ENCODE measurements at regions not wholly inside any gene's neighbourhood (a gene's known extent, or its start where the extent isn't known, plus 50 kb on each side); places are given as distances from the start of the nearest gene placed in this dataset.
"Not testable (repeated sequence)": the region's sequence is repeated elsewhere in the genome, so short reads cannot be mapped to it uniquely, and the experiment has no call there.

DNA sequence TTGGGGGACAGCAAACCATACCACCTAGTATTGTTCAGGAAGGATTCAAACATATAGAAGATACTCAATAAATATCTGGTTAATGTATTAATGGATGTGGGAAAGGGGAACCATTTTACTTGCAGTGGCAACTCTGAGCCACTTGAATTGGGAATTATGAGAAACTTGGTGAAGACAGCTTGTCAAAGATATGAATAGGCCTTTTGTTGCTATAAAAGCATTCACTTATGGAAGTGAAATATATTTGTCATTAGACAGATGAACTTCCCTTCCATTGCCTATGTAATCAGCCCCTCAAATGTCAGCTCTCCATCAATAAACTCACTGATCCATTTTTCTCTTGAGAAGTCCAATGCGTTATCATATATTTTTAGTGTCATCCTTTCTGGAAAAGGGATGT lies 56.1 kb downstream of the GPR85 start:
- no peak for ATAC-seq (ENCODE audit: low FRiP score)

DNA sequence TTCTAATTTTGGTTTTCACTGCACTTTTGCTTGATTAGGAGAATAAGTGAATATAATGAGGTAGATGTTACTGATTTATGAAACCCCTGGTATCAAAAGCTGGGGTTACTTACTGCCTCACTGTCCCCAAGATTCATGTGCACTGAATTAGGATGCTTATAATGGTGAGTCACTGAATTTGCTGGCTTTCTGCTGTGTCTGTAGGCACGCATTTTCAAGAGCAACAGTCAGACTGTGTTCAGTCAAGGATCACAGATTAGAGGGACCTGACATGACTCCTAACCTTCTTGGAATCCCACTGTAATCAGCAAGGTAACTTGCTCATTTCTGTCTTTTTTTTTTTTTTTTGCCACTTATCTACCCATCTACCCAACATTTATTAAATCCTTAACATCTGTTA lies 59.7 kb downstream of the GPR85 start:
- intact Hi-C loops (cut with DNase I): no loop called here
- no peak overlapping the region for H3K27ac ChIP-seq (ENCODE audit: low read depth in 1 of 2, low read length in 2 of 2)
- H3K9me3 ChIP-seq (ENCODE audit: control insufficient read depth, low read length): no peaks in the 10 kb centered on the region
- no peak for ATAC-seq (ENCODE audit: low FRiP score)
- H3K4me3 ChIP-seq (ENCODE audit: low read length in 2 of 2): no peak overlapping the region
- DNase-seq: no peak
- WGBS, 2 donors: 52 to 67% methylated on average over 1 of the region's 1 CpG
- no peaks in the 10 kb centered on the region for H3K27me3 ChIP-seq (ENCODE audit: control insufficient read depth in 1 of 2, insufficient read depth in 2 of 2, low read length in 1 of 2)
- H3K4me1 ChIP-seq (ENCODE audit: control insufficient read depth in 1 of 2, insufficient read depth in 2 of 2, low read length in 2 of 2): no peaks in the 10 kb centered on the region
- H3K36me3 ChIP-seq (ENCODE audit: control insufficient read depth in 1 of 2, insufficient read depth in 2 of 2, low read length in 1 of 2): no peaks in the 10 kb centered on the region

More for the DNA sequence above, 56.1 kb downstream of the GPR85 start:
- H3K4me1 ChIP-seq (ENCODE audit: control insufficient read depth in 1 of 2, insufficient read depth in 2 of 2, low read length in 2 of 2): no peaks in the 10 kb centered on the region
- H3K27ac ChIP-seq (ENCODE audit: low read depth in 1 of 2, low read length in 2 of 2): no peak overlapping the region
- 98 to 100% methylated on average over 1 of the region's 1 CpG for WGBS, 2 donors
- H3K27me3 ChIP-seq (ENCODE audit: control insufficient read depth in 1 of 2, insufficient read depth in 2 of 2, low read length in 1 of 2): no peaks in the 10 kb centered on the region
- H3K9me3 ChIP-seq (ENCODE audit: control insufficient read depth, low read length): no peaks in the 10 kb centered on the region
- no peak overlapping the region for H3K4me3 ChIP-seq (ENCODE audit: low read length in 2 of 2)
- intact Hi-C loops (cut with DNase I): no loop called here
- no peak for DNase-seq
- no peaks in the 10 kb centered on the region for H3K36me3 ChIP-seq (ENCODE audit: control insufficient read depth in 1 of 2, insufficient read depth in 2 of 2, low read length in 1 of 2)

DNA sequence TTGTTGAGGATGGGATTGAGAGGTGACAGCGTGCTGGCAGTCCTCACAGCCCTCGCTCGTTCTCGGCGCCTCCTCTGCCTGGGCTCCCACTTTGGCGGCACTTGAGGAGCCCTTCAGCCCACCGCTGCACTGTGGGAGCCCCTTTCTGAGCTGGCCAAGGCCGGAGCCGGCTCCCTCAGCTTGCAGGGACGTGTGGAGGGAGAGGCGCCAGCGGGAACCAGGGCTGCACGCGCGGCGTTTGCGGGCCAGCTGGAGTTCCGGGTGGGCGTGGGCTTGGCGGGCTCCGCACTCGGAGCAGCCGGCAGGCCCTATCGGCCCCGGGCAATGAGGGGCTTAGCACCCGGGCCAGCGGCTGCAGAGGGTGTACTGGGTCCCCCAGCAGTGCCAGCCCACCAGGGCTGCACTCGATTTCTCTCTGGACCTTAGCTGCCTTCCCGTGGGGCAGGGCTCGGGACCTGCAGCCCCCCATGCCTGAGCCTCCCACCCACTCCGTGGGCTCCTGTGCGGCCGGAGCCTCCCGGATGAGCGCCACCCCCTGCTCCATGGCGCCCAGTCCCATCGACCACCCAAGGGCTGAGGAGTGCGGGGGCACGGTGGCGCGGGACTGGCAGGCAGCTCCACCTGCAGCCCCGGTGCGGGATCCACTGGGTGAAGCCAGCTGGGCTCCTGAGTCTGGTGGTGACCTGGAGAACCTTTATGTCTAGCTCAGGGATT lies 69.3 kb downstream of the GPR85 start:
- H3K27me3 ChIP-seq (ENCODE audit: control insufficient read depth in 1 of 2, insufficient read depth in 2 of 2, low read length in 1 of 2); ATAC-seq (ENCODE audit: low FRiP score); H3K27ac ChIP-seq (ENCODE audit: low read depth in 1 of 2, low read length in 2 of 2); H3K4me1 ChIP-seq (ENCODE audit: control insufficient read depth in 1 of 2, insufficient read depth in 2 of 2, low read length in 2 of 2); H3K36me3 ChIP-seq (ENCODE audit: control insufficient read depth in 1 of 2, insufficient read depth in 2 of 2, low read length in 1 of 2); H3K4me3 ChIP-seq (ENCODE audit: low read length in 2 of 2); H3K9me3 ChIP-seq (ENCODE audit: control insufficient read depth, low read length): not testable (repeated sequence)
- intact Hi-C loops (cut with DNase I): loop anchor here in 1 of 2 donors (5.0 kb wide), 1 partner anchor 680 kb away; no protein-coding TSS in a partner anchor
- WGBS, 2 donors: 97% methylated on average over 33 to 43 of the region's 43 CpGs
- DNase-seq: peak in 1 of 2 donors; percentile 39

DNA sequence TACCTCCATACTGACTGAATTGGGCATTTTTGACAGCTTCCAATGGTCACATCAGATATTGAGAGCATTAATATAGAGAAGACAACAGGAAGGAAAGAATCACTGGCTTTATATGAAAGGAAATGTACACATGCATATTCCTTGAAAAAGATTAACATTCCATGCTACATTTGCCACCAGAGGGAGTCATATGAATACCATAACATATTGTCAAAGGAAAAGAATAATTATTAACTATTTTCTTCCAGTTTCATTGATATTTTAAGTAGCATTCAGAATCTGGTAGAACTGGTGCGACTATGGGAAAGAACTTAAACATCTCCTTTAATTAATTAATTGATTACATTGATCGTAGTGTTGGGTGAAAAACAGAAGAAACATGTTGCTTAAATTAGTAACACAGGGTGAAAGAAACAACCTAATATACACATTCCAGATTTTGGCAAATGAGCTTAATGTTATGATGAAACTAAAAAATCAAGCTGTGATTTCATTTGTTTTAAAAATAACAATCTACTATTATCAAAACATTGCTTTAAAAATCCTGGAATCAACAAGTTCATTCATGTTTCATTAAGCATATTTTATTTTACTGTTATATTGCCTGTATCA lies 71.5 kb downstream of the GPR85 start:
- H3K36me3 ChIP-seq (ENCODE audit: control insufficient read depth in 1 of 2, insufficient read depth in 2 of 2, low read length in 1 of 2): no peaks in the 10 kb centered on the region
- no peaks in the 10 kb centered on the region for H3K4me1 ChIP-seq (ENCODE audit: control insufficient read depth in 1 of 2, insufficient read depth in 2 of 2, low read length in 2 of 2)
- ATAC-seq (ENCODE audit: low FRiP score) (no peak), DNase-seq (no peak)
- 7 to 24% methylated on average over 2 of the region's 2 CpGs for WGBS, 2 donors
- H3K27ac ChIP-seq (ENCODE audit: low read depth in 1 of 2, low read length in 2 of 2): no peak overlapping the region
- no peaks in the 10 kb centered on the region for H3K27me3 ChIP-seq (ENCODE audit: control insufficient read depth in 1 of 2, insufficient read depth in 2 of 2, low read length in 1 of 2)
- no peak overlapping the region for H3K4me3 ChIP-seq (ENCODE audit: low read length in 2 of 2)
- no peaks in the 10 kb centered on the region for H3K9me3 ChIP-seq (ENCODE audit: control insufficient read depth, low read length)
- intact Hi-C loops (cut with DNase I): loop anchor here in 1 of 2 donors (5.0 kb wide), 1 partner anchor 682 kb away; no protein-coding TSS in a partner anchor

DNA sequence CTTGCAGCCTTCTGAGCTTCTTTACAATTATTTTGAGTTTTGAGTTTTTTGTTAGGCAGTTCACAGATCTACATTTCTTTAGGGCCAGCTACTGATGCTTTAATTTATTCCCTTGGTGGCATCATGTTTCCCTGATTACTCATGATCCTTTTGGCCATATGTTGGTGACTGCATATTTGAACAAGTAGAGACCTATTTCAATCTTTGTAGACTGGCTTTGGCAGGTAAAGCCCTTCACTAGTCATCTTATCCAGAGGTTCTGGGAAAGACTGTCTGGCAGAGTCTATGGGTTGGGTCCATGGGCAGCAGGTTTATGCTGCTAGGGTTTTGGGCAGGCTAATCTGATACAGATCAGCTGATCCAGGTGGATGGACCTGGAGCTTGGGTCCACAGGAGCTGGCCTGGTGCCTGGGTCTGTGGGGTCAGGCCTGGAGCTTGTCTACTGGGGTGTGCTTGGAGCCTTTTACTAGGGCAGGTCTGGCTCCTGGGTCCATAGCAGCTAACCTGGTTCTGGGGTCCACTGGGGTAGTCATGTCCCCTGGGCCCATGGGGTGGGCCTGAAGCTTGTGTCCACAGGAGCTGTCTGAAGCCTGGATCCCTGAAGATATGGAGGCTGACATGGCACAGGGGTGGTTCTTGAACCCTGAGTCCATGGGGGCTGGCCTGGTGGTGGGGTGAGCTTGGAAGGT lies 72.7 kb downstream of the GPR85 start:
- no peaks in the 10 kb centered on the region for H3K9me3 ChIP-seq (ENCODE audit: control insufficient read depth, low read length)
- no peak for DNase-seq
- H3K4me3 ChIP-seq (ENCODE audit: low read length in 2 of 2): no peak overlapping the region
- no peak for ATAC-seq (ENCODE audit: low FRiP score)
- intact Hi-C loops (cut with DNase I): loop anchor here (5.0 kb wide), 2 partner anchors 408 to 683 kb away; no protein-coding TSS in a partner anchor
- H3K27ac ChIP-seq (ENCODE audit: low read depth in 1 of 2, low read length in 2 of 2): no peak overlapping the region
- H3K36me3 ChIP-seq (ENCODE audit: control insufficient read depth in 1 of 2, insufficient read depth in 2 of 2, low read length in 1 of 2): no peaks in the 10 kb centered on the region
- no peaks in the 10 kb centered on the region for H3K4me1 ChIP-seq (ENCODE audit: control insufficient read depth in 1 of 2, insufficient read depth in 2 of 2, low read length in 2 of 2)
- H3K27me3 ChIP-seq (ENCODE audit: control insufficient read depth in 1 of 2, insufficient read depth in 2 of 2, low read length in 1 of 2): no peaks in the 10 kb centered on the region

DNA sequence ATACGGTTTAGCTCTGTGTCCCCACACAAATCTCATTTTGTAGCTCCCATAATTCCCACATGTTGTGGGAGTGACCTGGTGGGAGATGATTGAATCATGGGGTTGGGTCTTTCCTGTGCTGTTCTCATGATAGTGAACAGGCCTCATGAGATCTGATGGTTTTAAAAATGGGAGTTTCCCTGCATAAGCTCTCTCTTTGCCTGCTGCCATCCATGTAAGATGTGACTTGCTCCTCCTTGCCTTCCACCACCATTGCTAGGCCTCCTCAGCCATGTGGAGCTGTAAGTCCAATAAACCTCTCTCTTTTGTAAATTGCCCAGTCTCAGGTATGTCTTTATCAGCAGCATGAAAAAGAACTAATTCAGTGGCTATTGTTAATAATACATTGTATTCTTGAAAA lies 73.8 kb downstream of the GPR85 start:
- DNase-seq; H3K4me1 ChIP-seq (ENCODE audit: control insufficient read depth in 1 of 2, insufficient read depth in 2 of 2, low read length in 2 of 2); H3K27me3 ChIP-seq (ENCODE audit: control insufficient read depth in 1 of 2, insufficient read depth in 2 of 2, low read length in 1 of 2); ATAC-seq (ENCODE audit: low FRiP score); H3K4me3 ChIP-seq (ENCODE audit: low read length in 2 of 2); H3K27ac ChIP-seq (ENCODE audit: low read depth in 1 of 2, low read length in 2 of 2); H3K9me3 ChIP-seq (ENCODE audit: control insufficient read depth, low read length); H3K36me3 ChIP-seq (ENCODE audit: control insufficient read depth in 1 of 2, insufficient read depth in 2 of 2, low read length in 1 of 2): not testable (repeated sequence)
- intact Hi-C loops (cut with DNase I): loop anchor here (5.0 kb wide), 2 partner anchors 409 to 684 kb away; no protein-coding TSS in a partner anchor
- 95 to 100% methylated on average over 1 of the region's 1 CpG for WGBS, 2 donors

DNA sequence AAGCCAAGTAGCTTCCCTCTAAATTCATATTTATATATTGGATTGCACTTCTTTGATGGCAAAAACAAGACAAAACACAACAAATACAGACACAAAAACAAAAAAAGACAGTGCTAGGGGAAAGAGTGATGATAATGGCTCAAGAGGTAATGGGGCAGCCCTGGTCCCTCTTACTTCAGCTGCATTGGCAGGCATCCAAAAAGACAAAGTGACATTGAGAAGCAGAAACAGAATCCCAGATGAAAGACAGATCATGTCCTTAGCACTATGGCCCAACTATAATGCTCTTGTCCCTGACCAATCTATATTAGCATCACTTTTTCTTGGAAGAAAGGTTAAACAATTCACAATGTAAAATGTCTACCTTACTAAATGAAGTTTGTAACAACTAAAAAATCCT lies 76.2 kb downstream of the GPR85 start:
- no peaks in the 10 kb centered on the region for H3K36me3 ChIP-seq (ENCODE audit: control insufficient read depth in 1 of 2, insufficient read depth in 2 of 2, low read length in 1 of 2)
- H3K9me3 ChIP-seq (ENCODE audit: control insufficient read depth, low read length): no peaks in the 10 kb centered on the region
- DNase-seq (no peak), ATAC-seq (ENCODE audit: low FRiP score) (no peak)
- H3K27me3 ChIP-seq (ENCODE audit: control insufficient read depth in 1 of 2, insufficient read depth in 2 of 2, low read length in 1 of 2): no peaks in the 10 kb centered on the region
- H3K27ac ChIP-seq (ENCODE audit: low read depth in 1 of 2, low read length in 2 of 2): no peak overlapping the region
- intact Hi-C loops (cut with DNase I): loop anchor here (5.0 kb wide), 2 partner anchors 412 to 687 kb away; no protein-coding TSS in a partner anchor
- no peak overlapping the region for H3K4me3 ChIP-seq (ENCODE audit: low read length in 2 of 2)
- H3K4me1 ChIP-seq (ENCODE audit: control insufficient read depth in 1 of 2, insufficient read depth in 2 of 2, low read length in 2 of 2): no peaks in the 10 kb centered on the region

DNA sequence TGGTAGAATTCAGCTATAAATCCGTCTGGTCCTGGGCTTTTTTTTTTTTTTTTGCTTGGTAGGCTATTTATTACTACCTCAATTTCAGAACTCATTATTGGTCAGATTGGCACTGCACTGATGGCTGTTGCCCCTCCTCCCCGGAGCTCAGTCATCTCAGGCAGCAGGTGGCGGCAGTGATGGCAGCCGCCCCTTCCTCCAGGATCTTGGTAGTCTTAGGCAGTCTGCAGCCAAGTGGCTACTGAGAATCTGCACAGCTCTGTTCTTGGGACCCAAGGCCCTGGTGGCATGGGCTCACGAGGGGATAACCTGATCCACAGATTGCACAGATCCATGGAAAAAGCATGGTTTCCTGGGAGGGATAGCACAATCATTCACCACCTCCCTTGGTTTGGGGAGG lies 77.9 kb downstream of the GPR85 start:
- H3K4me3 ChIP-seq (ENCODE audit: low read length in 2 of 2): no peak overlapping the region
- 95% methylated on average over 5 of the region's 5 CpGs for WGBS, 2 donors
- no peaks in the 10 kb centered on the region for H3K4me1 ChIP-seq (ENCODE audit: control insufficient read depth in 1 of 2, insufficient read depth in 2 of 2, low read length in 2 of 2)
- DNase-seq (no peak), ATAC-seq (ENCODE audit: low FRiP score) (no peak)
- no peaks in the 10 kb centered on the region for H3K9me3 ChIP-seq (ENCODE audit: control insufficient read depth, low read length)
- no peaks in the 10 kb centered on the region for H3K36me3 ChIP-seq (ENCODE audit: control insufficient read depth in 1 of 2, insufficient read depth in 2 of 2, low read length in 1 of 2)
- intact Hi-C loops (cut with DNase I): no loop called here
- H3K27me3 ChIP-seq (ENCODE audit: control insufficient read depth in 1 of 2, insufficient read depth in 2 of 2, low read length in 1 of 2): no peaks in the 10 kb centered on the region
- H3K27ac ChIP-seq (ENCODE audit: low read depth in 1 of 2, low read length in 2 of 2): no peak overlapping the region

All from aorta (tissue), 5 donors.